C4-2B (cell line): ENCODE measurements at regions not wholly inside any gene's neighbourhood (a gene's known extent, or its start where the extent isn't known, plus 50 kb on each side); places are given as distances from the start of the nearest gene placed in this dataset.

Experiments used
- ZFX ChIP-seq: fragments of 450-650 bp; IDR thresholded peaks from 2 replicates; pipeline ENCODE4 v1.6.1; 2017
- TF ChIP-seq, protein P1 (sequence below): fragments of 450-650 bp; conservative IDR thresholded peaks from 2 replicates; pipeline ENCODE4 v1.5.1; 2017; ENCODE audit warnings: mild to moderate bottlenecking

DNA sequence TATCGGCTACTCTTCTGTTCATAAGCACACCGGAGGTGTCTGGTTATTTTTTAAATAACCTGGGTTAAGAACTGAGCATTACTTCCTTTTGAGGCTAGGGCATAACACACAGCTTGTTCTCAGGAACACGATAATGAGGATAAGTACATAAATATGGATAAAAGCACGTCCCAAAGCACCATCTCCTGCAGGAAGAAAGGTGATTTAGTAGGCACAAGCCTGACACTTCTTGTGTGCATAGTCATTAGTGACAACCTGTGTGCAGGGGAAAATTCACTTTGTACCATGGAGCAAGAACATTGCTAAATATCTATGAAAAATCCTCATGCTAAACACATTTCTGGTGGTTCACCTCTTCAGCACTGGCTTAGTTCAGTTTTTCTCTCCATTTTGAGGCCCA, 166.5 kb downstream of the SNAPC1 start:
- TF ChIP-seq, protein P1, sequence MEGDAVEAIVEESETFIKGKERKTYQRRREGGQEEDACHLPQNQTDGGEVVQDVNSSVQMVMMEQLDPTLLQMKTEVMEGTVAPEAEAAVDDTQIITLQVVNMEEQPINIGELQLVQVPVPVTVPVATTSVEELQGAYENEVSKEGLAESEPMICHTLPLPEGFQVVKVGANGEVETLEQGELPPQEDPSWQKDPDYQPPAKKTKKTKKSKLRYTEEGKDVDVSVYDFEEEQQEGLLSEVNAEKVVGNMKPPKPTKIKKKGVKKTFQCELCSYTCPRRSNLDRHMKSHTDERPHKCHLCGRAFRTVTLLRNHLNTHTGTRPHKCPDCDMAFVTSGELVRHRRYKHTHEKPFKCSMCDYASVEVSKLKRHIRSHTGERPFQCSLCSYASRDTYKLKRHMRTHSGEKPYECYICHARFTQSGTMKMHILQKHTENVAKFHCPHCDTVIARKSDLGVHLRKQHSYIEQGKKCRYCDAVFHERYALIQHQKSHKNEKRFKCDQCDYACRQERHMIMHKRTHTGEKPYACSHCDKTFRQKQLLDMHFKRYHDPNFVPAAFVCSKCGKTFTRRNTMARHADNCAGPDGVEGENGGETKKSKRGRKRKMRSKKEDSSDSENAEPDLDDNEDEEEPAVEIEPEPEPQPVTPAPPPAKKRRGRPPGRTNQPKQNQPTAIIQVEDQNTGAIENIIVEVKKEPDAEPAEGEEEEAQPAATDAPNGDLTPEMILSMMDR: no peak
- no peak for TF ChIP-seq ZFX
